Panc1 (cell line): ENCODE measurements at regions not wholly inside any gene's neighbourhood (a gene's known extent, or its start where the extent isn't known, plus 50 kb on each side); places are given as distances from the start of the nearest gene placed in this dataset.

ENCODE experiments used
- POLR2AphosphoS5 ChIP-seq: IDR thresholded peaks from 2 replicates; pipeline ENCODE4 v1.6.1; 2012; ENCODE audit warnings: mild to moderate bottlenecking, low read depth, low read length, moderate library complexity
- TF ChIP-seq, protein P1 (sequence below): fragments of 450-650 bp; IDR thresholded peaks from 2 replicates; pipeline ENCODE4 v1.5.1; 2017; ENCODE audit warnings: mild to moderate bottlenecking

DNA sequence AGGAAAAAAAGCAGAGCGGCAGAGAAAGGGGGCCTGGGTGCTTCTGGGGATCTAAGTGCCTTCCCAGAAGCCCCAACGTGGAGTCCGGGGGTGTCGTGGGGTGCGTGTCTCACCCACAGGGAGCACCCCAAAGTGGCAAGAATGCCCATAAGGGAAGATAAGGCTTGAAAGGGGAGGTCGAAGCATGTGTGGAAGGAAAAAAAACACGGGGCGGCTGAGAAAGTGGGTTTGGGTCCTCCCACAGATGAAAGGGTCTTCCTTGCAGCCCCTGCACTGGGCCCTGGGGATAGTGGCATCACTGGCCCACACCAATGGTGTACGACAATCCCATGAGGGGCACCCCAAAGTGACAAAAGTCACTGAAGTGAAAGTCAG, 275.5 kb downstream of the ALG10 start:
- TF ChIP-seq, protein P1, sequence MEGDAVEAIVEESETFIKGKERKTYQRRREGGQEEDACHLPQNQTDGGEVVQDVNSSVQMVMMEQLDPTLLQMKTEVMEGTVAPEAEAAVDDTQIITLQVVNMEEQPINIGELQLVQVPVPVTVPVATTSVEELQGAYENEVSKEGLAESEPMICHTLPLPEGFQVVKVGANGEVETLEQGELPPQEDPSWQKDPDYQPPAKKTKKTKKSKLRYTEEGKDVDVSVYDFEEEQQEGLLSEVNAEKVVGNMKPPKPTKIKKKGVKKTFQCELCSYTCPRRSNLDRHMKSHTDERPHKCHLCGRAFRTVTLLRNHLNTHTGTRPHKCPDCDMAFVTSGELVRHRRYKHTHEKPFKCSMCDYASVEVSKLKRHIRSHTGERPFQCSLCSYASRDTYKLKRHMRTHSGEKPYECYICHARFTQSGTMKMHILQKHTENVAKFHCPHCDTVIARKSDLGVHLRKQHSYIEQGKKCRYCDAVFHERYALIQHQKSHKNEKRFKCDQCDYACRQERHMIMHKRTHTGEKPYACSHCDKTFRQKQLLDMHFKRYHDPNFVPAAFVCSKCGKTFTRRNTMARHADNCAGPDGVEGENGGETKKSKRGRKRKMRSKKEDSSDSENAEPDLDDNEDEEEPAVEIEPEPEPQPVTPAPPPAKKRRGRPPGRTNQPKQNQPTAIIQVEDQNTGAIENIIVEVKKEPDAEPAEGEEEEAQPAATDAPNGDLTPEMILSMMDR: no peak
- TF ChIP-seq POLR2AphosphoS5: no peak
